K562 (cell line): ENCODE measurements at regions not wholly inside any gene's neighbourhood (a gene's known extent, or its start where the extent isn't known, plus 50 kb on each side); places are given as distances from the start of the nearest gene placed in this dataset.

ENCODE experiments used
- ATAC-seq: fragments of 200-7000 bp; cut with Tn5 transposase; 3 replicates; pipeline ENCODE4 v1.9.1; 2020; ENCODE audit warnings: moderate library complexity
- BruUV-seq: library from RNA; stranded (reverse); fragments of 400-500 nt; replicated peaks from 2 replicates; lab custom pipeline; 2021; lab: Mats Ljungman, UMichigan
- CTCF ChIA-PET: fragments of 300-600 bp; formaldehyde crosslinking; extraction: SDS; loops from one replicate; lab custom pipeline; 2021; ENCODE audit warnings: low intra/inter-chr PET ratio; lab: Yijun Ruan, JAX
- POLR2A ChIA-PET: fragments of 300-600, 350-650 bp; sonication (Branson Sonifier 250); formaldehyde crosslinking; extraction: SDS; loops from one replicate; lab custom pipeline; 2021; ENCODE audit warnings: antibody characterized with exemption, inconsistent platforms; lab: Yijun Ruan, JAX
- DNase-seq, 4 experiments: peaks; one replicate each; pipeline versions ENCODE4 v3.0.0 to v3.0.0-alpha.2; 2011 to 2018; ENCODE audit warnings: low spot score in 3 of 4, mixed read lengths in 3 of 4; ENCODE audit errors: extremely low read depth in 1 of 4
- FAIRE-seq: peaks from 2 replicates; lab custom pipeline; 2011; peaks lifted over from hg19 to GRCh38; lab: Jason Lieb, UNC
- H2AFZ ChIP-seq: 2 replicates; pipeline ENCODE4 v1.6.0; 2011; ENCODE audit warnings: low read depth, low read length, control low read depth, inconsistent platforms
- H3K27ac ChIP-seq: fragments of 200-600 bp; 3 replicates; pipeline ENCODE4 v1.8.0; 2011; ENCODE audit warnings: low read depth, mild to moderate bottlenecking, control low read depth, inconsistent platforms, low read length, moderate library complexity, mixed read lengths; ENCODE audit errors: extremely low read depth
- H3K27me3 ChIP-seq, 2 experiments: fragments of 300-600 bp in 1 of 2; 2 replicates in 1 of 2; 3 replicates in 1 of 2; pipeline versions ENCODE4 v1.6.0 to v1.8.0; 2011; ENCODE audit warnings: inconsistent platforms in 2 of 2, low read length in 2 of 2, mild to moderate bottlenecking in 1 of 2, mixed read lengths in 1 of 2, moderate library complexity in 1 of 2; ENCODE audit not compliant: control insufficient read depth in 2 of 2, insufficient read depth in 2 of 2
- H3K36me3 ChIP-seq: fragments of 300-600 bp; 3 replicates; pipeline ENCODE4 v1.8.0; 2011; ENCODE audit warnings: mild to moderate bottlenecking, low read length, inconsistent platforms; ENCODE audit not compliant: control insufficient read depth, insufficient read depth
- H3K4me1 ChIP-seq, 2 experiments: fragments of 200-600 bp in 1 of 2; replicated peaks in 1 of 2; 2 replicates in 1 of 2; 3 replicates in 1 of 2; pipeline versions ENCODE4 v1.5.1 to v1.8.0; 2011; ENCODE audit warnings: inconsistent platforms in 2 of 2, low read length in 2 of 2, mild to moderate bottlenecking in 1 of 2, mixed read lengths in 1 of 2, moderate library complexity in 1 of 2; ENCODE audit not compliant: control insufficient read depth in 2 of 2, insufficient read depth in 2 of 2
- H3K4me2 ChIP-seq: 2 replicates; pipeline ENCODE4 v1.6.1; 2011; ENCODE audit warnings: low read length, control low read depth, inconsistent platforms, mixed read lengths; ENCODE audit not compliant: insufficient read depth
- H3K4me3 ChIP-seq: fragments of 200-600 bp; sonication (generic), shearing (Covaris generic); 2 replicates; pipeline ENCODE4 v1.5.1; 2016; ENCODE audit warnings: control low read depth, inconsistent platforms
- H3K79me2 ChIP-seq: fragments of 200-600 bp; 3 replicates; pipeline ENCODE4 v1.8.0; 2011; ENCODE audit warnings: low read length, inconsistent platforms; ENCODE audit not compliant: control insufficient read depth, insufficient read depth
- H3K9ac ChIP-seq, 2 experiments: 2 replicates each; pipeline versions ENCODE4 v1.6.0 to v1.6.1; 2011; ENCODE audit warnings: low read depth in 2 of 2, low read length in 2 of 2, control low read depth in 1 of 2, inconsistent platforms in 1 of 2, mild to moderate bottlenecking in 1 of 2, mixed read lengths in 1 of 2; ENCODE audit not compliant: insufficient read depth in 1 of 2
- H3K9me1 ChIP-seq: one replicate; pipeline ENCODE4 v1.6.0; 2011; ENCODE audit warnings: inconsistent platforms, mild to moderate bottlenecking, low read length, moderate library complexity; ENCODE audit not compliant: control insufficient read depth, insufficient read depth
- H3K9me3 ChIP-seq: replicated peaks from 2 replicates; pipeline ENCODE4 v1.5.1; 2011; ENCODE audit warnings: low read depth, low read length, inconsistent platforms; ENCODE audit not compliant: control insufficient read depth, insufficient read depth
- H4K20me1 ChIP-seq: replicated peaks from 2 replicates; pipeline ENCODE4 v1.6.1; 2011; ENCODE audit warnings: low read length, inconsistent platforms, mixed read lengths; ENCODE audit not compliant: control insufficient read depth, insufficient read depth
- MED1 ChIP-seq: sonication (generic); formaldehyde crosslinking; IDR thresholded peaks from 2 replicates; pipeline ENCODE4 v1.8.1; 2023; ENCODE audit warnings: missing genetic modification reagents, borderline replicate concordance
- PRMT5 ChIP-seq: sonication (generic); formaldehyde crosslinking; IDR thresholded peaks from 2 replicates; pipeline ENCODE4 v1.5.0; 2020; ENCODE audit warnings: missing genetic modification reagents
- PURB ChIP-seq: sonication (generic); formaldehyde crosslinking; IDR thresholded peaks from 2 replicates; pipeline ENCODE4 v1.9.0; 2021; ENCODE audit warnings: low read depth, mild to moderate bottlenecking, missing genetic modification reagents
- TGIF2 ChIP-seq: sonication (generic); formaldehyde crosslinking; IDR thresholded peaks from 2 replicates; pipeline ENCODE4 v1.8.1; 2022; ENCODE audit warnings: mild to moderate bottlenecking, missing genetic modification reagents, moderate library complexity
- ZNF695 ChIP-seq: fragments of 450-650 bp; formaldehyde crosslinking; IDR thresholded peaks from 2 replicates; pipeline ENCODE4 v1.4.0; 2020; ENCODE audit warnings: mild to moderate bottlenecking, moderate library complexity
- WGBS: fragments of 100-300 bp; shearing (Covaris generic); methylation state at CpG from one replicate; pipeline ENCODE4 v1.1.6; 2016; ENCODE audit warnings: low coverage, mixed read lengths; ENCODE audit not compliant: insufficient coverage; ENCODE audit errors: missing lambda C conversion rate; 5-methylcytosine and 5-hydroxymethylcytosine counted together
- in situ Hi-C: fragments of 300-500 bp; cut with MboI; formaldehyde crosslinking; loops from 4 replicates; pipeline ENCODE4 v1.15.0; 2018; ENCODE audit warnings: inconsistent platforms, mixed read lengths
- intact Hi-C: fragments of 100-400 bp; cut with micrococcal nuclease; formaldehyde crosslinking; loops from 2 replicates; pipeline ENCODE4 v1.14.2; 2022
- TF ChIP-seq, protein P1 (sequence below): sonication (generic); formaldehyde crosslinking; IDR thresholded peaks from 2 replicates; pipeline ENCODE4 v1.8.0; 2023; ENCODE audit warnings: mild to moderate bottlenecking, missing genetic modification reagents
- TF ChIP-seq, protein P2 (sequence below): sonication (generic); formaldehyde crosslinking; IDR thresholded peaks from 2 replicates; pipeline ENCODE4 v1.8.0; 2022; ENCODE audit warnings: mild to moderate bottlenecking, missing genetic modification reagents
- TF ChIP-seq, protein P3 (sequence below): IDR thresholded peaks from 3 replicates; pipeline ENCODE4 v1.6.1; 2011; ENCODE audit warnings: borderline replicate concordance, mild to moderate bottlenecking, moderate library complexity; ENCODE audit not compliant: insufficient read length; ENCODE audit errors: extremely low read depth
- TF ChIP-seq, protein P4 (sequence below): fragments of 450-650 bp; formaldehyde crosslinking; IDR thresholded peaks from 2 replicates; pipeline ENCODE4 v1.4.0; 2020; ENCODE audit warnings: mild to moderate bottlenecking, moderate library complexity
- TF ChIP-seq, protein P5 (sequence below): fragments of 450-650 bp; formaldehyde crosslinking; IDR thresholded peaks from 2 replicates; pipeline ENCODE4 v1.4.0; 2022; ENCODE audit warnings: mild to moderate bottlenecking, moderate library complexity
- TF ChIP-seq, protein P6 (sequence below): sonication (generic); formaldehyde crosslinking; IDR thresholded peaks from 2 replicates; pipeline ENCODE4 v1.9.0; 2022; ENCODE audit warnings: mild to moderate bottlenecking, missing genetic modification reagents

DNA sequence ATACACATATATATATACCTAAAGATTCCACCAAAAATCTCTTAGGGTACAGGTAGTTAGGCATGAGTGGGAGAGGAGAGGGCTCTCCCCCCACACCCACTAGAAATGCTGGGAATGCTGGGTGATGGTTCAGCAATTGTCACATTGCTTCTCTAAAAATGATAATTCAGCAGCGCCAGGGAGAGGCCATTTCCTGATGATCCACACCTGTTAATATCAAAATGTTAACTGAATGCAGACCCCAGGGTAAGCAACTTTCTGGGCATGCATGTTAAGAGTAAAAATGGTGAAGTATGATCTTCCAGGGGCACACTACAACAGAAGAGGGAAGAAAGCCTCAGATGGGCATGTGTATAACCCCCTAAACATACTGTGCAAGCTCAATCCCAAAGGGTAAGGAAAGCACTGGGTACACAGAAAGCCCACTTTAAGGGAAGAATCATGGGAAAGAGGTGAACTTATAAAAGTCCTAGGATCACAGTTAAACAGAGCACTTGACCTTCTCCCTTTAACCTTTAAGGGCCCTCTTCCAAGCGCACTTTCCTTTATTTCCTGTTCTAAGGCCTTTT is 67.6 kb upstream of the GNAZ start (continued):
- TF ChIP-seq, protein P1, sequence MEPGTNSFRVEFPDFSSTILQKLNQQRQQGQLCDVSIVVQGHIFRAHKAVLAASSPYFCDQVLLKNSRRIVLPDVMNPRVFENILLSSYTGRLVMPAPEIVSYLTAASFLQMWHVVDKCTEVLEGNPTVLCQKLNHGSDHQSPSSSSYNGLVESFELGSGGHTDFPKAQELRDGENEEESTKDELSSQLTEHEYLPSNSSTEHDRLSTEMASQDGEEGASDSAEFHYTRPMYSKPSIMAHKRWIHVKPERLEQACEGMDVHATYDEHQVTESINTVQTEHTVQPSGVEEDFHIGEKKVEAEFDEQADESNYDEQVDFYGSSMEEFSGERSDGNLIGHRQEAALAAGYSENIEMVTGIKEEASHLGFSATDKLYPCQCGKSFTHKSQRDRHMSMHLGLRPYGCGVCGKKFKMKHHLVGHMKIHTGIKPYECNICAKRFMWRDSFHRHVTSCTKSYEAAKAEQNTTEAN (CRISPR knock-in tag): 0 out of 2 replicates have a peak, but pooled peaks have one; percentile 66
- TF ChIP-seq PRMT5 (CRISPR knock-in tag) (0 out of 2 replicates have a peak, but pooled peaks have one; percentile 18), ZNF695 (CRISPR knock-in tag) (no peak), TGIF2 (CRISPR knock-in tag) (peak; percentile 75; the same call in 1 of the 2 replicates), PURB (CRISPR knock-in tag) (0 out of 2 replicates have a peak, but pooled peaks have one; percentile 69)
- TF ChIP-seq, protein P2, sequence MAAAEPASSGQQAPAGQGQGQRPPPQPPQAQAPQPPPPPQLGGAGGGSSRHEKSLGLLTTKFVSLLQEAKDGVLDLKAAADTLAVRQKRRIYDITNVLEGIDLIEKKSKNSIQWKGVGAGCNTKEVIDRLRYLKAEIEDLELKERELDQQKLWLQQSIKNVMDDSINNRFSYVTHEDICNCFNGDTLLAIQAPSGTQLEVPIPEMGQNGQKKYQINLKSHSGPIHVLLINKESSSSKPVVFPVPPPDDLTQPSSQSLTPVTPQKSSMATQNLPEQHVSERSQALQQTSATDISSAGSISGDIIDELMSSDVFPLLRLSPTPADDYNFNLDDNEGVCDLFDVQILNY (CRISPR knock-in tag): 0 out of 2 replicates have a peak, but pooled peaks have one; percentile 73

DNA sequence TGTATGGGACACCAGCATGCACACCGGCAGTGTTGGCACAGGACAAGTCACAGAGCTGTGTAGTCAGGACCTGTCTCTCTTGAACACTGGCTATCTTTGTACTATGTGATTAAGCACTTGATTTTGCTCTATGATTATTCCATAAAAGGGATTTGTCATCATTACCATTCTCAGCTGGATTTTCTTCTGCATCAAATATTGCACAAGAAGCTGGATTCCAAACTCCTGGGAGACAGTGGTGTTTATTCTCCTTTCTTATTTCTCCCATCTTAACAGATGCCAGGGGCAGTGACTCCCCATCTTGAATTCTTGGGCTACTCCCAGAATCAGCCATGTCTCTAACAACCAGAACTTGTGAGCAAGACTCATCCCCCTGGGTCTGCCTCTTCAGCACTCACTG is 62.5 kb upstream of the GNAZ start:
- no peak overlapping the region for H3K4me2 ChIP-seq
- in situ Hi-C loops: no loop called here
- peak in 3 of 4 experiments; percentile 49 to 51 (median 50) for DNase-seq
- H3K9ac ChIP-seq: no peak overlapping the region
- no peak for FAIRE-seq
- peaks cover 10% of the 10 kb centered on the region; the same call in 1 of the 2 replicates for H4K20me1 ChIP-seq
- H3K9me3 ChIP-seq: no peaks in the 10 kb centered on the region
- peak; percentile 33 for ATAC-seq
- no peaks in the 10 kb centered on the region for H3K9me1 ChIP-seq
- H3K79me2 ChIP-seq: no peaks in the 10 kb centered on the region
- no TSS peak for BruUV-seq
- peaks cover 9 to 15% of the 10 kb centered on the region in 2 experiments; a peak in 4 of 5 replicates for H3K27me3 ChIP-seq
- ChIA-PET CTCF (no interaction called here), POLR2A (interaction anchor here (0.6 to 2.3 kb wide), 13 partner anchors 8 to 436 kb away, joined by 3 to 7 read pairs (median 4); no protein-coding TSS in a partner anchor)
- H3K36me3 ChIP-seq: no peaks in the 10 kb centered on the region
- intact Hi-C loops: no loop called here
- 0% methylated on average over 1 of the region's 1 CpG for WGBS
- no peaks in the 10 kb centered on the region for H3K4me1 ChIP-seq
- H2AFZ ChIP-seq: no peak overlapping the region
- H3K4me3 ChIP-seq: no peak overlapping the region
- no peak overlapping the region for H3K27ac ChIP-seq
- TF ChIP-seq, protein P3, sequence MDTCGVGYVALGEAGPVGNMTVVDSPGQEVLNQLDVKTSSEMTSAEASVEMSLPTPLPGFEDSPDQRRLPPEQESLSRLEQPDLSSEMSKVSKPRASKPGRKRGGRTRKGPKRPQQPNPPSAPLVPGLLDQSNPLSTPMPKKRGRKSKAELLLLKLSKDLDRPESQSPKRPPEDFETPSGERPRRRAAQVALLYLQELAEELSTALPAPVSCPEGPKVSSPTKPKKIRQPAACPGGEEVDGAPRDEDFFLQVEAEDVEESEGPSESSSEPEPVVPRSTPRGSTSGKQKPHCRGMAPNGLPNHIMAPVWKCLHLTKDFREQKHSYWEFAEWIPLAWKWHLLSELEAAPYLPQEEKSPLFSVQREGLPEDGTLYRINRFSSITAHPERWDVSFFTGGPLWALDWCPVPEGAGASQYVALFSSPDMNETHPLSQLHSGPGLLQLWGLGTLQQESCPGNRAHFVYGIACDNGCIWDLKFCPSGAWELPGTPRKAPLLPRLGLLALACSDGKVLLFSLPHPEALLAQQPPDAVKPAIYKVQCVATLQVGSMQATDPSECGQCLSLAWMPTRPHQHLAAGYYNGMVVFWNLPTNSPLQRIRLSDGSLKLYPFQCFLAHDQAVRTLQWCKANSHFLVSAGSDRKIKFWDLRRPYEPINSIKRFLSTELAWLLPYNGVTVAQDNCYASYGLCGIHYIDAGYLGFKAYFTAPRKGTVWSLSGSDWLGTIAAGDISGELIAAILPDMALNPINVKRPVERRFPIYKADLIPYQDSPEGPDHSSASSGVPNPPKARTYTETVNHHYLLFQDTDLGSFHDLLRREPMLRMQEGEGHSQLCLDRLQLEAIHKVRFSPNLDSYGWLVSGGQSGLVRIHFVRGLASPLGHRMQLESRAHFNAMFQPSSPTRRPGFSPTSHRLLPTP: no peak
- 0 out of 2 replicates have a peak, but pooled peaks have one; percentile 72 for TF ChIP-seq MED1
- TF ChIP-seq, protein P4, sequence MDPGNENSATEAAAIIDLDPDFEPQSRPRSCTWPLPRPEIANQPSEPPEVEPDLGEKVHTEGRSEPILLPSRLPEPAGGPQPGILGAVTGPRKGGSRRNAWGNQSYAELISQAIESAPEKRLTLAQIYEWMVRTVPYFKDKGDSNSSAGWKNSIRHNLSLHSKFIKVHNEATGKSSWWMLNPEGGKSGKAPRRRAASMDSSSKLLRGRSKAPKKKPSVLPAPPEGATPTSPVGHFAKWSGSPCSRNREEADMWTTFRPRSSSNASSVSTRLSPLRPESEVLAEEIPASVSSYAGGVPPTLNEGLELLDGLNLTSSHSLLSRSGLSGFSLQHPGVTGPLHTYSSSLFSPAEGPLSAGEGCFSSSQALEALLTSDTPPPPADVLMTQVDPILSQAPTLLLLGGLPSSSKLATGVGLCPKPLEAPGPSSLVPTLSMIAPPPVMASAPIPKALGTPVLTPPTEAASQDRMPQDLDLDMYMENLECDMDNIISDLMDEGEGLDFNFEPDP: no peak
- TF ChIP-seq, protein P5, sequence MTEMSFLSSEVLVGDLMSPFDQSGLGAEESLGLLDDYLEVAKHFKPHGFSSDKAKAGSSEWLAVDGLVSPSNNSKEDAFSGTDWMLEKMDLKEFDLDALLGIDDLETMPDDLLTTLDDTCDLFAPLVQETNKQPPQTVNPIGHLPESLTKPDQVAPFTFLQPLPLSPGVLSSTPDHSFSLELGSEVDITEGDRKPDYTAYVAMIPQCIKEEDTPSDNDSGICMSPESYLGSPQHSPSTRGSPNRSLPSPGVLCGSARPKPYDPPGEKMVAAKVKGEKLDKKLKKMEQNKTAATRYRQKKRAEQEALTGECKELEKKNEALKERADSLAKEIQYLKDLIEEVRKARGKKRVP (CRISPR knock-in tag): no peak
- TF ChIP-seq, protein P6, sequence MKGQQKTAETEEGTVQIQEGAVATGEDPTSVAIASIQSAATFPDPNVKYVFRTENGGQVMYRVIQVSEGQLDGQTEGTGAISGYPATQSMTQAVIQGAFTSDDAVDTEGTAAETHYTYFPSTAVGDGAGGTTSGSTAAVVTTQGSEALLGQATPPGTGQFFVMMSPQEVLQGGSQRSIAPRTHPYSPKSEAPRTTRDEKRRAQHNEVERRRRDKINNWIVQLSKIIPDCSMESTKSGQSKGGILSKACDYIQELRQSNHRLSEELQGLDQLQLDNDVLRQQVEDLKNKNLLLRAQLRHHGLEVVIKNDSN: 0 out of 2 replicates have a peak, but pooled peaks have one; percentile 55
